ENCODE measurements at regions not wholly inside any gene's neighbourhood (a gene's known extent, or its start where the extent isn't known, plus 50 kb on each side); places are given as distances from the start of the nearest gene placed in this dataset.

GRCh38 chr22:22089459-22090308, 107.1 kb upstream of the TOP3B start:
- TF ChIP-seq CTCF (IDR thresholded peaks at IDR 0.05): no peak
- no peak for TF ChIP-seq POLR2A (IDR thresholded peaks at IDR 0.05)
- no peaks in the 10 kb centered on the region for H3K27me3 ChIP-seq
- no peaks in the 10 kb centered on the region for H3K9me3 ChIP-seq
- no peak overlapping the region for H3K27ac ChIP-seq
- H3K36me3 ChIP-seq: no peaks in the 10 kb centered on the region
- DNase-seq (no peak), ATAC-seq (no peak)
- intact Hi-C loops (cut with DNase I): no loop called here
- no peak overlapping the region for H3K4me3 ChIP-seq
- H3K4me1 ChIP-seq: peaks cover 0 to 21% (median 6%) of the 10 kb centered on the region in 4 donors
- 70% methylated on average over 2 of the region's 3 CpGs for WGBS (ENCODE audit: insufficient coverage, low coverage, low lambda C conversion rate, missing lambda C conversion rate)

GRCh38 chr22:22088658-22089458, 106.3 kb upstream of the TOP3B start:
- no peak overlapping the region for H3K4me3 ChIP-seq
- H3K27ac ChIP-seq: no peak overlapping the region
- H3K4me1 ChIP-seq: peaks cover 0 to 21% (median 6%) of the 10 kb centered on the region in 4 donors
- DNase-seq (no peak), ATAC-seq (peak in 3 of 4 donors; percentile 11 to 26 (median 25))
- no peaks in the 10 kb centered on the region for H3K27me3 ChIP-seq
- 7% methylated on average over 1 of the region's 9 CpGs for WGBS (ENCODE audit: insufficient coverage, low coverage, low lambda C conversion rate, missing lambda C conversion rate)
- TF ChIP-seq CTCF (IDR thresholded peaks at IDR 0.05) (no peak), POLR2A (IDR thresholded peaks at IDR 0.05) (no peak)
- no peaks in the 10 kb centered on the region for H3K36me3 ChIP-seq
- intact Hi-C loops (cut with DNase I): no loop called here
- H3K9me3 ChIP-seq: no peaks in the 10 kb centered on the region

GRCh38 chr22:22087854-22088657, 105.5 kb upstream of the TOP3B start:
- H3K27me3 ChIP-seq: no peaks in the 10 kb centered on the region
- ATAC-seq: peak; percentile 87 to 93 (median 92)

More at GRCh38 chr22:22087854-22088657, 105.5 kb upstream of the TOP3B start:
- 63% methylated on average over 5 of the region's 10 CpGs for WGBS (ENCODE audit: insufficient coverage, low coverage, low lambda C conversion rate, missing lambda C conversion rate)
- peaks cover 0 to 21% (median 6%) of the 10 kb centered on the region in 4 donors for H3K4me1 ChIP-seq
- H3K4me3 ChIP-seq: no peak overlapping the region
- peak overlapping the region in 1 of 3 donors; percentile 29 for H3K27ac ChIP-seq
- TF ChIP-seq POLR2A (IDR thresholded peaks at IDR 0.05) (no peak), CTCF (IDR thresholded peaks at IDR 0.05) (no peak)
- intact Hi-C loops (cut with DNase I): no loop called here
- no peaks in the 10 kb centered on the region for H3K9me3 ChIP-seq
- peak; percentile 53 to 68 (median 57) for DNase-seq
- no peaks in the 10 kb centered on the region for H3K36me3 ChIP-seq

All from right lobe of liver (tissue), 6 donors.